Esophagus muscularis mucosa (tissue), 3 donors: ENCODE measurements at regions not wholly inside any gene's neighbourhood (a gene's known extent, or its start where the extent isn't known, plus 50 kb on each side); places are given as distances from the start of the nearest gene placed in this dataset.

Source experiments
- CTCF ChIP-seq, 3 experiments: fragments of 200-600 bp in 2 of 3; fragments of 450-650 bp in 1 of 3; sonication (generic) in 2 of 3; IDR thresholded peaks; one replicate each; pipeline ENCODE4 v1.5.1; 2017 to 2019; ENCODE audit warnings: antibody characterized with exemption in 3 of 3, mild to moderate bottlenecking in 2 of 3, moderate library complexity in 1 of 3
- POLR2A ChIP-seq: fragments of 450-650 bp; IDR thresholded peaks from one replicate; pipeline ENCODE4 v1.6.1; 2017; ENCODE audit warnings: antibody characterized with exemption, moderate library complexity, mild to moderate bottlenecking, low read depth
- POLR2AphosphoS5 ChIP-seq, 2 donors: sonication (generic); formaldehyde crosslinking; IDR thresholded peaks; one replicate each; pipeline ENCODE4 v1.6.1; 2017; ENCODE audit warnings: antibody characterized with exemption in 2 of 2

DNA sequence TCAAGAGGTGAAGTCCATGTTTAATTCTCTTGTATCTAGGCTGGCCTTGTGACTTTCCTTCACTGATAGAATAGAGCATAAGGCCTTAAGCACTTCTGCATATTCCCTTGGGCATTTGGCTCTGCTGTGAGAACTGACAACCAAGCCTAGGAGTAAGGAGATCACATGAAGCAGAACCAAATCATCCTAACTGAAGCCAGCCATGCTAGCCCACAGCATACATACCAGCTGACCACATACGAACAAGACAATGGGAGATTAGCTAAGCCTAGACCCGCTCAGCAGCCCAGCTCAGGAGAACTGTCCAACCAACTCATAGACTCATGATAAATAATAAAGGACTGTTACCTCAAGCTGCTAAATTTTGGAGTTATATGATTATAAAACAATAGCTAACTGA is 114.6 kb upstream of the NEK7 start:
- no peak for TF ChIP-seq POLR2A
- TF ChIP-seq CTCF (IDR thresholded peaks at IDR 0.05), result no peak
- TF ChIP-seq POLR2AphosphoS5 (IDR thresholded peaks at IDR 0.05), result no peak
